ENCODE measurements at regions not wholly inside any gene's neighbourhood (a gene's known extent, or its start where the extent isn't known, plus 50 kb on each side); places are given as distances from the start of the nearest gene placed in this dataset.

DNA sequence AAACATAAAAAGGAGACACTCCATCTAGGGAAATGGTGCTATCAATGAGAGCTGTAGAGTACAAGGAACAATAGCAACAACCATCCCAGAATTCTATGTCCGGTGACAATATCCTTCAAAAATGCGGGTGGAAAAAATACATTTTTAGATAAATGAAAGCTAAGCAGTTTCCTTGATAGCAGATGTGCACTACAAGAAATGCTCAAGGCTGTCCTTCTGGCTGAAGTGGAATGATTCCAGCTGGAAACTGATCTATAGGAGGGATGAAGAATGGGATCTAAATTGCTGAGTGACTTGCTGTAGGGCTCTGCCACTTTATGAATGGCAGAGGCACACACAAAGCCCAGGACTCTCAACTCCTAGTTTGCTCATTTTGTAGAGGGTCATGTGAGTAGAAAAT is 763.1 kb downstream of the C6orf118 start:
- H3K36me3 ChIP-seq (ENCODE audit: control insufficient read depth in 1 of 2, insufficient read depth in 2 of 2, low read length in 2 of 2): no peaks in the 10 kb centered on the region
- RAD21 ChIA-PET (ENCODE audit: low non-redundant PET in 1 of 2, low total read pairs in 2 of 2, uncharacterized antibody in 2 of 2, unreplicated experiment in 2 of 2): no interaction called here
- no peaks in the 10 kb centered on the region for H3K4me1 ChIP-seq (ENCODE audit: control insufficient read depth in 1 of 2, insufficient read depth in 2 of 2, low read length in 2 of 2)
- peaks cover 9 to 19% of the 10 kb centered on the region in 2 experiments; a peak in 2 of 4 replicates for H3K9me3 ChIP-seq (ENCODE audit: control insufficient read depth in 1 of 2, insufficient read depth in 1 of 2, low read depth in 1 of 2, low read length in 2 of 2)
- H3K27ac ChIP-seq (ENCODE audit: low read depth, low read length): no peak overlapping the region
- intact Hi-C loops (cut with micrococcal nuclease): no loop called here
- H2AFZ ChIP-seq (ENCODE audit: low read depth, low read length, poor library complexity, severe bottlenecking): no peak overlapping the region
- TF ChIP-seq EZH2 (IDR thresholded peaks at IDR 0.05): no peak
- TF ChIP-seq POLR2A (IDR thresholded peaks at IDR 0.05; ENCODE audit: borderline replicate concordance, extremely low read depth, insufficient read depth, insufficient read length): no peak
- no peak for TF ChIP-seq ELF1 (IDR thresholded peaks at IDR 0.05; ENCODE audit: borderline replicate concordance, low read depth)
- no peak for TF ChIP-seq SRF (IDR thresholded peaks at IDR 0.05; ENCODE audit: low read depth)
- TF ChIP-seq REST (IDR thresholded peaks at IDR 0.05; ENCODE audit: low read depth): no peak
- no peak for TF ChIP-seq CEBPB (IDR thresholded peaks at IDR 0.05; ENCODE audit: low read depth)
- TF ChIP-seq RAD21 (IDR thresholded peaks at IDR 0.05; ENCODE audit: low read depth): no peak
- TF ChIP-seq EGR1 (IDR thresholded peaks at IDR 0.05; ENCODE audit: low read depth): no peak
- no peak for TF ChIP-seq JUND (IDR thresholded peaks at IDR 0.05)
- no peak for TF ChIP-seq ZFX (IDR thresholded peaks at IDR 0.05)
- TF ChIP-seq SIN3A (IDR thresholded peaks at IDR 0.05; ENCODE audit: low read depth): no peak
- TF ChIP-seq, protein P1, sequence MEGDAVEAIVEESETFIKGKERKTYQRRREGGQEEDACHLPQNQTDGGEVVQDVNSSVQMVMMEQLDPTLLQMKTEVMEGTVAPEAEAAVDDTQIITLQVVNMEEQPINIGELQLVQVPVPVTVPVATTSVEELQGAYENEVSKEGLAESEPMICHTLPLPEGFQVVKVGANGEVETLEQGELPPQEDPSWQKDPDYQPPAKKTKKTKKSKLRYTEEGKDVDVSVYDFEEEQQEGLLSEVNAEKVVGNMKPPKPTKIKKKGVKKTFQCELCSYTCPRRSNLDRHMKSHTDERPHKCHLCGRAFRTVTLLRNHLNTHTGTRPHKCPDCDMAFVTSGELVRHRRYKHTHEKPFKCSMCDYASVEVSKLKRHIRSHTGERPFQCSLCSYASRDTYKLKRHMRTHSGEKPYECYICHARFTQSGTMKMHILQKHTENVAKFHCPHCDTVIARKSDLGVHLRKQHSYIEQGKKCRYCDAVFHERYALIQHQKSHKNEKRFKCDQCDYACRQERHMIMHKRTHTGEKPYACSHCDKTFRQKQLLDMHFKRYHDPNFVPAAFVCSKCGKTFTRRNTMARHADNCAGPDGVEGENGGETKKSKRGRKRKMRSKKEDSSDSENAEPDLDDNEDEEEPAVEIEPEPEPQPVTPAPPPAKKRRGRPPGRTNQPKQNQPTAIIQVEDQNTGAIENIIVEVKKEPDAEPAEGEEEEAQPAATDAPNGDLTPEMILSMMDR (IDR thresholded peaks at IDR 0.05 in 2 of 3, conservative IDR thresholded peaks at IDR 0.05 in 1 of 3; ENCODE audit: borderline replicate concordance in 1 of 3, insufficient read depth in 1 of 3, low read depth in 2 of 3, low read length in 2 of 3): no peak
- TF ChIP-seq EZH2phosphoT487 (IDR thresholded peaks at IDR 0.05; ENCODE audit: borderline replicate concordance): no peak
- TF ChIP-seq, protein P2, sequence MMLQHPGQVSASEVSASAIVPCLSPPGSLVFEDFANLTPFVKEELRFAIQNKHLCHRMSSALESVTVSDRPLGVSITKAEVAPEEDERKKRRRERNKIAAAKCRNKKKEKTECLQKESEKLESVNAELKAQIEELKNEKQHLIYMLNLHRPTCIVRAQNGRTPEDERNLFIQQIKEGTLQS (IDR thresholded peaks at IDR 0.05): no peak
- TF ChIP-seq, protein P3, sequence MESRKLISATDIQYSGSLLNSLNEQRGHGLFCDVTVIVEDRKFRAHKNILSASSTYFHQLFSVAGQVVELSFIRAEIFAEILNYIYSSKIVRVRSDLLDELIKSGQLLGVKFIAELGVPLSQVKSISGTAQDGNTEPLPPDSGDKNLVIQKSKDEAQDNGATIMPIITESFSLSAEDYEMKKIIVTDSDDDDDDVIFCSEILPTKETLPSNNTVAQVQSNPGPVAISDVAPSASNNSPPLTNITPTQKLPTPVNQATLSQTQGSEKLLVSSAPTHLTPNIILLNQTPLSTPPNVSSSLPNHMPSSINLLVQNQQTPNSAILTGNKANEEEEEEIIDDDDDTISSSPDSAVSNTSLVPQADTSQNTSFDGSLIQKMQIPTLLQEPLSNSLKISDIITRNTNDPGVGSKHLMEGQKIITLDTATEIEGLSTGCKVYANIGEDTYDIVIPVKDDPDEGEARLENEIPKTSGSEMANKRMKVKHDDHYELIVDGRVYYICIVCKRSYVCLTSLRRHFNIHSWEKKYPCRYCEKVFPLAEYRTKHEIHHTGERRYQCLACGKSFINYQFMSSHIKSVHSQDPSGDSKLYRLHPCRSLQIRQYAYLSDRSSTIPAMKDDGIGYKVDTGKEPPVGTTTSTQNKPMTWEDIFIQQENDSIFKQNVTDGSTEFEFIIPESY (IDR thresholded peaks at IDR 0.05; ENCODE audit: extremely low read depth, insufficient replicate concordance, low read length): no peak
- TF ChIP-seq CBX3 (IDR thresholded peaks at IDR 0.05; ENCODE audit: low read depth): no peak
- TF ChIP-seq FOSL1 (IDR thresholded peaks at IDR 0.05; ENCODE audit: low read depth): no peak
- H3K79me2 ChIP-seq (ENCODE audit: insufficient read depth, low read length): no peaks in the 10 kb centered on the region
- no peak for DNase-seq (ENCODE audit: low read depth, low spot score)
- H3K9me2 ChIP-seq (ENCODE audit: insufficient read depth): no peaks in the 10 kb centered on the region
- CTCF ChIA-PET: no interaction called here
- no TSS peak for BruUV-seq (replicated peaks)
- no peak overlapping the region for H3K4me3 ChIP-seq (replicated peaks in 1 of 2; ENCODE audit: low read depth in 1 of 2, low read length in 2 of 2)
- no peaks in the 10 kb centered on the region for H3K27me3 ChIP-seq (ENCODE audit: insufficient read depth, low read length)
- no peak overlapping the region for H3K4me2 ChIP-seq (ENCODE audit: low read length)
- no peaks in the 10 kb centered on the region for H4K20me1 ChIP-seq (ENCODE audit: insufficient read depth)
- H3K9ac ChIP-seq (ENCODE audit: low read length): no peak overlapping the region
- POLR2A ChIA-PET: no interaction called here
- no peak for ATAC-seq
